GM12878 (cell line): ENCODE measurements at regions not wholly inside any gene's neighbourhood (a gene's known extent, or its start where the extent isn't known, plus 50 kb on each side); places are given as distances from the start of the nearest gene placed in this dataset.

Experiments used
- ATAC-seq: fragments of 200-7000 bp; cut with Tn5 transposase; 3 replicates; pipeline ENCODE4 v1.9.1; 2020; ENCODE audit warnings: mild to moderate bottlenecking, moderate library complexity
- BruUV-seq: library from RNA; stranded (reverse); fragments of 400-500 nt; replicated peaks from 2 replicates; lab custom pipeline; 2021; lab: Mats Ljungman, UMichigan
- CTCF ChIA-PET: fragments of 300-600 bp; sonication (Branson Sonifier 250); formaldehyde crosslinking; extraction: SDS; loops from one replicate; lab custom pipeline; 2021; ENCODE audit warnings: inconsistent platforms; lab: Yijun Ruan, JAX
- POLR2A ChIA-PET: fragments of 350-600 bp; formaldehyde crosslinking; extraction: SDS; loops from one replicate; lab custom pipeline; 2021; ENCODE audit warnings: inconsistent platforms; lab: Charles Lee
- RAD21 ChIA-PET: fragments of 300-600 bp; sonication (Branson Sonifier 250); formaldehyde crosslinking; loops from one replicate; lab custom pipeline; 2023; ENCODE audit warnings: antibody characterized with exemption; ENCODE audit not compliant: unreplicated experiment; lab: Charles Lee
- SMC1A ChIA-PET: fragments of 300-600 bp; sonication (Branson Sonifier 250); formaldehyde crosslinking; loops from one replicate; lab custom pipeline; 2023; ENCODE audit not compliant: unreplicated experiment, uncharacterized antibody; lab: Charles Lee
- DNase-seq: peaks from one replicate; pipeline ENCODE4 v3.0.0-alpha.2; 2011; ENCODE audit warnings: low read depth, low spot score
- FAIRE-seq: peaks from 3 replicates; lab custom pipeline; 2011; peaks lifted over from hg19 to GRCh38; lab: Jason Lieb, UNC
- H2AFZ ChIP-seq: 2 replicates; pipeline ENCODE4 v1.6.0; 2011; ENCODE audit warnings: low read depth, low read length, control low read depth; ENCODE audit not compliant: control insufficient read depth
- H3K27ac ChIP-seq: 2 replicates; pipeline ENCODE4 v1.5.1; 2011; ENCODE audit warnings: control low read depth; ENCODE audit not compliant: control insufficient read depth, insufficient read depth
- H3K27me3 ChIP-seq, 2 experiments: replicated peaks in 1 of 2; 2 replicates each; pipeline versions ENCODE4 v1.6.0 to v1.6.1; 2011; ENCODE audit warnings: low read length in 1 of 2; ENCODE audit not compliant: control insufficient read depth in 2 of 2, insufficient read depth in 2 of 2
- H3K36me3 ChIP-seq, 2 experiments: 2 replicates each; pipeline ENCODE4 v1.5.1; 2011; ENCODE audit warnings: low read length in 1 of 2; ENCODE audit not compliant: control insufficient read depth in 2 of 2, insufficient read depth in 2 of 2
- H3K4me1 ChIP-seq: 2 replicates; pipeline ENCODE4 v1.6.1; 2011; ENCODE audit warnings: mild to moderate bottlenecking, low read length, moderate library complexity, mixed read lengths; ENCODE audit not compliant: control insufficient read depth, insufficient read depth
- H3K4me2 ChIP-seq: 2 replicates; pipeline ENCODE4 v1.6.0; 2011; ENCODE audit warnings: control low read depth; ENCODE audit not compliant: control insufficient read depth, insufficient read depth
- H3K4me3 ChIP-seq: fragments of 200-600 bp; sonication (generic); 2 replicates; pipeline ENCODE4 v1.5.1; 2016
- H3K79me2 ChIP-seq: 2 replicates; pipeline ENCODE4 v1.6.0; 2011; ENCODE audit warnings: low read length; ENCODE audit not compliant: control insufficient read depth, insufficient read depth
- H3K9ac ChIP-seq: 2 replicates; pipeline ENCODE4 v1.8.0; 2011; ENCODE audit warnings: low read length, control low read depth, mixed read lengths; ENCODE audit not compliant: control insufficient read depth, insufficient read depth
- H3K9me3 ChIP-seq: replicated peaks from 3 replicates; pipeline ENCODE4 v1.5.1; 2011; ENCODE audit warnings: mild to moderate bottlenecking, low read length; ENCODE audit not compliant: control insufficient read depth, insufficient read depth
- H4K20me1 ChIP-seq: 2 replicates; pipeline ENCODE4 v1.6.0; 2011; ENCODE audit not compliant: control insufficient read depth, insufficient read depth
- CTCF ChIP-seq, 3 experiments: IDR thresholded peaks in 2 of 3; conservative IDR thresholded peaks in 1 of 3; 2 replicates each; pipeline ENCODE4 v1.5.1; 2011; ENCODE audit warnings: low read depth in 3 of 3, low read length in 3 of 3, mild to moderate bottlenecking in 3 of 3, control low read depth in 2 of 3, moderate library complexity in 2 of 3, inconsistent platforms in 1 of 3, mixed read lengths in 1 of 3; ENCODE audit not compliant: control insufficient read depth in 2 of 3, insufficient read depth in 1 of 3; ENCODE audit errors: extremely low read depth in 1 of 3
- MEF2A ChIP-seq: IDR thresholded peaks from 2 replicates; pipeline ENCODE4 v1.6.1; 2011; ENCODE audit warnings: low read depth, mild to moderate bottlenecking, low read length, moderate library complexity; ENCODE audit not compliant: insufficient read depth
- NRF1 ChIP-seq: conservative IDR thresholded peaks from 2 replicates; pipeline ENCODE4 v1.6.1; 2011; ENCODE audit warnings: mild to moderate bottlenecking, low read depth, low read length, improper control_type of control experiment
- REST ChIP-seq: IDR thresholded peaks from 2 replicates; pipeline ENCODE4 v1.6.1; 2012; ENCODE audit warnings: mild to moderate bottlenecking, low read depth, low read length
- RUNX3 ChIP-seq: IDR thresholded peaks from 2 replicates; pipeline ENCODE4 v1.6.1; 2012; ENCODE audit warnings: low read length, inconsistent platforms
- WGBS: methylation state at CpG from one replicate; pipeline ENCODE4 v1.1.6; 2016; ENCODE audit warnings: low lambda C conversion rate; ENCODE audit not compliant: insufficient replicate concordance, insufficient coverage; ENCODE audit errors: missing lambda C conversion rate; 5-methylcytosine and 5-hydroxymethylcytosine counted together
- in situ Hi-C: fragments of 300-500 bp; cut with MboI; formaldehyde crosslinking; loops from 9 replicates; pipeline ENCODE4 v1.14.3; 2018; ENCODE audit warnings: mixed read lengths
- intact Hi-C: fragments of 100-400 bp; cut with micrococcal nuclease; formaldehyde crosslinking; loops from one replicate; pipeline ENCODE4 v1.14.2; 2022; ENCODE audit not compliant: unreplicated experiment
- TF ChIP-seq, protein P1 (sequence below): fragments of 450-650 bp; IDR thresholded peaks from 2 replicates; pipeline ENCODE4 v1.6.1; 2017; ENCODE audit warnings: mild to moderate bottlenecking

DNA sequence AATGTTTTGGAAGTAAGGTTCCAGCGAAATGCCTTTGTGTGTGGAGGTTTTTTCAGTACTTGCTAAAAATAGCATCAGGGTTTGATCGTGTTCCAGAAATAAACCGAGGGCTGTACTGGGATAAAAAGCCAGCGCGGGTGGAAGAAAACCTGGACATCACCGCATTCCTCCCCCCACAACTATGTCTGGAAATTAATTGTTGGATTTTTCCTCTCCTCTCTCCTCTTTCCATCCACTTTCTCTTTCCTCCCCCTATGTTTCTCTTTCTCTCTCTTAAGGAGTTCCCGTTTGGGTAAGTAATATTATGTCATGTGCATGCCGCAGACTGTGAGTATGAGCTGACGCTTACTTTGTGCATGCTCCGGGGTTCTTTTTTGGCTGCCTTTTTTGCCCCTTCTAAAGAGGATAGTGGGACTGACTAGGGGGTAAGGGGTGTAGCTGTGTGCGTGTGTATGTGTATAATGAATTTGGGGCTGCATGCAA is 104.2 kb upstream of the HSD17B12 start (continued):
- TF ChIP-seq, protein P1, sequence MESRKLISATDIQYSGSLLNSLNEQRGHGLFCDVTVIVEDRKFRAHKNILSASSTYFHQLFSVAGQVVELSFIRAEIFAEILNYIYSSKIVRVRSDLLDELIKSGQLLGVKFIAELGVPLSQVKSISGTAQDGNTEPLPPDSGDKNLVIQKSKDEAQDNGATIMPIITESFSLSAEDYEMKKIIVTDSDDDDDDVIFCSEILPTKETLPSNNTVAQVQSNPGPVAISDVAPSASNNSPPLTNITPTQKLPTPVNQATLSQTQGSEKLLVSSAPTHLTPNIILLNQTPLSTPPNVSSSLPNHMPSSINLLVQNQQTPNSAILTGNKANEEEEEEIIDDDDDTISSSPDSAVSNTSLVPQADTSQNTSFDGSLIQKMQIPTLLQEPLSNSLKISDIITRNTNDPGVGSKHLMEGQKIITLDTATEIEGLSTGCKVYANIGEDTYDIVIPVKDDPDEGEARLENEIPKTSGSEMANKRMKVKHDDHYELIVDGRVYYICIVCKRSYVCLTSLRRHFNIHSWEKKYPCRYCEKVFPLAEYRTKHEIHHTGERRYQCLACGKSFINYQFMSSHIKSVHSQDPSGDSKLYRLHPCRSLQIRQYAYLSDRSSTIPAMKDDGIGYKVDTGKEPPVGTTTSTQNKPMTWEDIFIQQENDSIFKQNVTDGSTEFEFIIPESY, result no peak

DNA sequence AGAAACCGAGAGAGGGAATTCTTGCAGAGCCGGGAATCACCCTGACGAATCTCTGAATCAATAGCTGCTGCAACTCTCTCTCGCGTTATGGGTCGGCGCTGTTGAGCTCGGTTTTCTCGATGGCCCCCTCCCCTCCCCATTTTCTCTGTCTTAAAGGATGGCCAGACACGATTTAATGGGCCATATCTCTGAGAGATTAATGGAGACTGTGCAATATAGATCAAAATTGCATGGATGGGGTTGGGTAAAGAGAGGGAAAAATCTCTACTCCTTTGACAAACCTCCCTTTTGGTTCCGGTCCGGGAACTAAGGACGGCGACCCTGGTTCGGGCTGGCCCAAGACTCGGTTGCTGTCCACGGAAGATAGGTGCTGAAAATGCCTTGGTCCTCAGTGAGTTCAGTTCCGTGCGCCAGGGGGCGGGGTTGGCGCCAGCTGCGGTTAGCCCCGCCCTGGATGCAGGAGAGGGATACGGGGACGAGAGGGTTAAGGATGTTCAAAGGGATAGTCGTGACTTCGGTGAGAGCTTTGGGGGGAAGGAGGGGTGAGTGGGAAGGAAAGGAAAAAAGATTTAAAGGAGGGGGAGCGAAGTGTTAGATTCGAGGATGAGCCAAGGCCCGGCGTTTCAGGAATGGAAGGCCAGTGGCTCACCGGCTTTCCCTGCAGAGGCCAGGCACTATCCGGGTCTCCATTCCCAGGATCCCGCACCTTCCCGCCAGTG is 103.6 kb upstream of the HSD17B12 start:
- FAIRE-seq (no peak), DNase-seq (no peak), ATAC-seq (0 out of 3 replicates have a peak, but pooled peaks have one; percentile 36)
- H3K9ac ChIP-seq, result no peak overlapping the region
- no peaks in the 10 kb centered on the region for H3K79me2 ChIP-seq
- TF ChIP-seq RUNX3 (peak; percentile 59), CTCF (IDR thresholded peaks at IDR 0.05 in 2 of 3, conservative IDR thresholded peaks at IDR 0.05 in 1 of 3; ENCODE audit: control insufficient read depth in 2 of 3, extremely low read depth in 1 of 3, insufficient read depth in 1 of 3, low read depth in 3 of 3, low read length in 3 of 3) (peak; percentile 15 to 22 (median 21); a peak in 3 of 6 replicates), NRF1 (no peak), MEF2A (no peak), REST (peak; percentile 92)
- no peaks in the 10 kb centered on the region for H4K20me1 ChIP-seq
- no peak overlapping the region for H2AFZ ChIP-seq
- BruUV-seq, result no TSS peak
- H3K27me3 ChIP-seq, result peaks cover 27 to 45% of the 10 kb centered on the region in 2 experiments
- H3K36me3 ChIP-seq, result no peaks in the 10 kb centered on the region
- no peaks in the 10 kb centered on the region for H3K4me1 ChIP-seq
- in situ Hi-C loops (no loop called here), intact Hi-C loops (loop anchor here (5.0 to 10.0 kb wide), 2 partner anchors 275 to 368 kb away; partner anchors contain the start of gene C11orf96)
- ChIA-PET POLR2A (no interaction called here), RAD21 (no interaction called here), SMC1A (interaction anchor here (1.8 kb wide), 1 partner anchor 275 kb away, joined by 7 read pairs; no protein-coding TSS in a partner anchor), CTCF (interaction anchor here (0.9 to 1.8 kb wide), 5 partner anchors 8 to 275 kb away, joined by 3 to 4 read pairs (median 3); no protein-coding TSS in a partner anchor)
- no peak overlapping the region for H3K4me3 ChIP-seq
- no peak overlapping the region for H3K27ac ChIP-seq
- 11% methylated on average over 29 of the region's 35 CpGs for whole genome bisulfite sequencing
- H3K9me3 ChIP-seq, result no peaks in the 10 kb centered on the region; the same call in 2 of the 3 replicates
- no peak overlapping the region for H3K4me2 ChIP-seq
